NCI-H748 (cell line): ENCODE measurements at regions not wholly inside any gene's neighbourhood (a gene's known extent, or its start where the extent isn't known, plus 50 kb on each side); places are given as distances from the start of the nearest gene placed in this dataset.
A peak's percentile ranks its signal among the peaks of the same experiment; 100 is the strongest.
"Not testable (repeated sequence)": the region's sequence is repeated elsewhere in the genome, so short reads cannot be mapped to it uniquely, and the experiment has no call there.

Experiments used
- DNase-seq: peaks from one replicate; lab custom pipeline; 2025; ENCODE audit not compliant: unreplicated experiment; lab: John Stamatoyannopoulos, UW

DNA sequence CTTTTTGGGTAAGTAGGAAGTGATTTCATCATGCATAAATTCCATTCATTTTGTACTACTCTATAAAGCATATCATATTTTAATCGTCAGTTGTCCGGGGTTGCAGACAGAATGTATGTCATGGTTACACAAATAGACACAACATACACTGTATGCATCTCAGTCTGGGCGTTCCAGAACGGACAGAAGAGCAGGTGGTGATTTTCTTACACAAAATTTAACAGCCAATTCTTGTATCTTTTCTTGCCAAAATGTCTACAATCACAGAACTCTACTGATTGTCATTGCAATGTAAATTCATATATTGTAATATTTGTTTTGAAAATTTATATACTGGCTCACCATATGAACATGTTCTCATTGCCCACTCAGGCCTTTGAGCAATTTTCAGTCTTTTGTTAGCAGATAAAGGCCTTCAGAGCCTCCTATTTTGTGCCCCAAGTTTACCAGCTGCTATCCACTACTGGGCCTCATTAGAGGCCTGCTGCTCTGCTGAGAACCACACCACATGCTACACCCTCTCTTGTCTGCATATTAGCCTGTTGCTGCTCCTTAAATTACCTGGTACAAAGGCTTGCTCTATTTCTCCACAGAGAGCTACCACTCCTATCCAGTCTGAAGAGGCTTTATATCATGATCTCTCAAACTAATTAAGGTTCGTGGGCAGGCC, 61.5 kb downstream of the PRDM13 start:
- DNase-seq, result peak; percentile 81

DNA sequence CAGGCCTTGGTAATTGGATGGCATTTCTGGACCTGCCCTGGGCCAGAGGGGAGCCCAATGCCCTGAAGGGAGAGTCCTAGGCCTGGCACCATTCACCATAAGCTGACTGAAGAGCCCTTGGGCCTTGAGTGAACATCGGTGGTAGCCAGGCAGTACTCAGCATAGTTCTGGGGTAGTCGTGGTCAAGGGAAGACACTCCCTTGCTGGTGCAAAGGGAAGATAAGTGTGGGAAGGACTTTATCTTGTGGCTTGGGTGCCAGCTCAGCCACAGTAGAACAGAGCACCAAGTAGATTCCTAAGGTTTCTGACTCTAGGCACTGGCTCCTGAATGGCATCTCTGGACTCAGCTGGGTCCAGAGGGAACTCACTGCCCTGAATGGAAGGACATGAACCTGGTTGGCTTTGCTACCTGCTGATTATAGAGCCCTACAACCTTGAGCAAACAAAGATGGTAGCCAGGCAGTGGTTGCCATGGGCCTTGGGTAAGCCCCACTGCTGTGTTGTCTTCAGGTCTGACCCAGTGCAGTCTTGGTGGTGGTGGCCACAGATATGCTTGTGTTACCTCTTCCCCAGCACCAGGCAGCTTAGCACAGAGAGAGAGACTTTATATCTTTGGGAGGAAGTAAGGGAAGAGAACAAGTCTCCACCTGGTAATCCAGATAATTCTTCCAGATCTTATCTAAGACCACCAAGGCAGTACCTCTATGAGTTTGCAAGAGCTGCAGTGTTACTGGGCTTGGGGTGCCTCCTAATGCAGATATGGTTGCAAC, 83.5 kb downstream of the PRDM13 start:
- DNase-seq, result no peak

DNA sequence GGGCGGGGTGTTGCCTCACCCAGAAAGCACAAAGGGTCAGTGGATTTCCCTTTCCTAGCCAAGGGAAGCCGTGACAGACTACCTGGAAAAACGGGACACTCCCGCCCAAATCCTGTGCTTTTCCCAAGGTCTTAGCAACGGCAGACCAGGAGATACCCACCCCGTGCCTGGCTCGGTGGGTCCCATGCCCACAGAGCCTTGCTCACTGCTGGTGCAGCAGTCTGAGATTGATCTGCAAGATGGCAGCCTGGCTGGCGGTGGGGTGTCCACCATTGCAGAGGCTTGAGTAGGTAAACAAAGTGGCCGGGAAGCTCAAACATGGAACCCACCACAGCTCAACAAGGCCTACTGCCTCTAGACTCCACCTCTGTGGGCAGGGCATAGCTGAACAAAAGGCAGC, 95.7 kb downstream of the PRDM13 start:
- DNase-seq, result not testable (repeated sequence)

DNA sequence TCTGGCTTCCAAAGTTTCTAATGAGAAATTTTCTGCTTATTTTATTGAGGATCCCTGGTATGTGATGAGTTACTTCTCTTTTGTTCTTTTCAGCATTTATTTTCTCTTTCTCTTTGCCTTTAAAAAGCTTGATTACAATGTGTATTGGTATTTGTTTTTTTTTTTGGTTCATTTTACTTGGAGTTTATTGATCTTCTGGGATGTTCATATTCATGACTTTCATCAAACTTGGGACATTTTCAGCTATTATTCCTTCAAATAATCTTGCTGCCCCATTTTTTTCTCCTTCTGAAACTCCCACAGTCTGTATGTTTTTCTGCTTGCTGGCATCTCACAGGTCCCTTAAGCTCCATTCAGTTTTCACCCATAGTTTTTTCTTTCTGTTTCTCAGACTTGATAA, 102.4 kb downstream of the PRDM13 start:
- DNase-seq, result no peak

DNA sequence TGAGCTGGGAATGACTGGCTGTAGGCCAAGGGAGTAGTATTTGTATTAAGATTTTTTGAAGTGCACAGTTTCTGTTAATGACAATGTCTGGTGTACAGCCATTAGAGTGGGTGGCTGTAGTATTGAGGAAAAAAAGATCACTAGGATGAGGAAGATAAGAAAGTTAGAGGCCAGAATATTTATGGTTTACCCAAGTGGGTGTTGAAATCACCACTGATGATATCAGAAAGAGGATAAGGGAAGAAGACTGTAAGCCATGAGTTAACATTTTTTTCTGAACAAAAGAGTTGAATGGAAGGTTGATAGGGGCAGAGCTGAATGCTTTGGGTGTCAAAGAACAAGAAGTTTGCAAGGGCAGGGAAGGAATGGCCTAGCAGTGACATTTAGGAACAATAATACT, 104.7 kb downstream of the PRDM13 start:
- DNase-seq, result no peak

DNA sequence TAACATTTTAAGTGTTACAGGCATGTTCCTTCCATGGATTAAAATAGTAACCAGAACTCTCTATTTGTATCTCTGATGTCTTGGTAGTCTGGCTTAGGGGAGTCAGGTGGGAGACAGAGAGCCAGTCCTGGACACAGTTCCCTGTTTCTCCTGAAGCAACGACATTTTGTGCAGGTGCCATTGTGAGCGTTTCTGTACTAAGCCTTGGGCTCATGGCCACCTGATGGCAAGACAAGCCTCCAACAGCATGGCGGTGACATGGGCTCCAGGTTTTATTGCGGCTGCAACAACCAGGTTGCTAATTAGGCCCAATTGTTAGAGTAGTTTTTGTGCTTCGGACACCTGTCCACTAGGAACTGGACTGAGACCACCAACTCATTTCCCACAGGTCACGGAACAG, 105.3 kb downstream of the PRDM13 start:
- DNase-seq, result no peak

DNA sequence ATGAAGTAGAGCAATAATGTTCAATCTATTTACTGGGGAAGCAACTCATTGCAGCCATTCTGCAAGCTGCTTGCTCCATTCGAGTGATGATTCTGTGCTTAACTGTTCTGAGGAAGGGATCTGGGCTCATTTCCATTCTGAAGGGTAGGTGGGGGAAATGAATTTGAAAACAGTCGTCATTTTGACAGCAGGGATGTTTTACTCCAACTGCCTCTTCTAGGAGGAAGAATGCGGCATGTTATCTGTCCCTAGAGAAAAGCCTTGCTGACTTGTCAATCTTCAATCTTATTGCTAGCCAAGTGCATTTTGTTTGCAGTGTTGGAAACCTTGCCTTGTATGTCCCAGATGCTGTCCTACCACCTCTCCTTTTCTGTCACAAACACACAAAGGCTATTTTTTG, 105.9 kb downstream of the PRDM13 start:
- no peak for DNase-seq

DNA sequence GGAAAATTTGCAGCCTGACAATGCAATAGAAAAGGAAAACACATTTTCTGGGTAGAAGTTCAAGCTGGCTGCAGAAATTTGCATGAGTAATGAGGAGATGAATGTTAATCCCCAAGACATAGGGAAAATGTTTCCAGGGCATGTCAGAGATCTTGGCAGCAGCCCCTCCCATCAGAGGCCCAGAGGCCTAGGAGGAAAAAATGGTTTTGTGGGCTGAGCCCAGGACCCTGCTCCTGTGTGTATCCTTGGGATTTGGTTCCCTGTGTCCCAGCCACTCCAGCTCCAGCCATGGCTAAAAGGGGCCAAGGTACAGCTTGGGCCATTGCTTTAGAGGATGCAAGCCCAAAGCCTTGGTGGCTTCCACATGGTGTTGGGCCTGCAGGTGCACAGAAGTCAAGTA, 115.4 kb downstream of the PRDM13 start:
- DNase-seq, result not testable (repeated sequence)

DNA sequence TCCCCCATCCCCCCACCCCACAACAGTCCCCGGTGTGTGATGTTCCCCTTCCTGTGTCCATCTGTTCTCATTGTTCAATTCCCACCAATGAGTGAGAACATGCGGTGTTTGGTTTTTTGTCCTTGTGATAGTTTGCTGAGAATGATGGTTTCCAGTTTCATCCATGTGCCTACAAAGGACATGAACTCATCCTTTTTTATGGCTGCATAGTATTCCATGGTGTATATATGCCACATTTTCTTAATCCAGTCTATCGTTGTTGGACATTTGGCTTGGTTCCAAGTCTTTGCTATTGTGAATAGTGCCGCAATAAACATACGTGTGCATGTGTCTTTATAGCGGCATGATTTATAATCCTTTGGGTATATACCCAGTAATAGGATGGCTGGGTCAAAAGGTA, 123.6 kb downstream of the PRDM13 start:
- DNase-seq, result not testable (repeated sequence)

DNA sequence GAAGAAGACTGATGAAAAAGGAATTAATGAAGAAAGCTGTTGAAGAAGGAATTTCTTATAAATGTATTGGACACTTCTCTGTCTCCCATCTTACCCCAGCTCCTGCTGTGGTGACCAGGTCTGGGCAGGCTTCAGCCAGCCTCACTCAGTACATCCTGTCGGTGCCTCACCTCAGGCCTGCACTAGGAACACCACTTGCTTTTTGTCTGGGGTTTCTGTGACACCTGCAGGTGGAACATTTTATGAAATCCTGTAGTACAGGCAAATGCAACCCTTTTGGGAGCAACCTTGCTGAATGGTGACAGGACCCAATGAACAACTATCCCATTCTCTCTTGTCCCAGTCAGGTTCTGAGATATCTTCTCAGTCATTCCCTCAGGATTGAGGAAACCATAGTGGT, 129.7 kb downstream of the PRDM13 start:
- peak; percentile 64 for DNase-seq

DNA sequence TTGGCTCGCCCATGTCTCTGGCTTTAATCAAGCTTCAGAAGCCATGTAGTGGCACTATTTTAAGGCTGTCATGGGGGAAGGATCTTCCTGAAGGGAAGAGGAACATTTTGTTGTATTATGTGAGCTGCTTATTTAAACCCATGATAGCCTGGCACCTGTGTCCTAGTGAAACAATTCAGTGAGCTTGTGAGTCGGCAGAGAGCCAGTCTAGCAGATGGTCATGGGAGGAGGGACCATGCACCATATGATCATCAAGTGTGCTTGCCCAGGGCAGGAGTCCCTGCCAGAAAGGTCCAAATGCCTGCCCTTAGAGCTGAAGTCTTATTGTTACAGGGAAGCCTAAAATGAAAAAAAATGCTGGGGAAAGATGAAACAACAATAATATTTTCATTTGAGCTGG, 132.9 kb downstream of the PRDM13 start:
- no peak for DNase-seq

DNA sequence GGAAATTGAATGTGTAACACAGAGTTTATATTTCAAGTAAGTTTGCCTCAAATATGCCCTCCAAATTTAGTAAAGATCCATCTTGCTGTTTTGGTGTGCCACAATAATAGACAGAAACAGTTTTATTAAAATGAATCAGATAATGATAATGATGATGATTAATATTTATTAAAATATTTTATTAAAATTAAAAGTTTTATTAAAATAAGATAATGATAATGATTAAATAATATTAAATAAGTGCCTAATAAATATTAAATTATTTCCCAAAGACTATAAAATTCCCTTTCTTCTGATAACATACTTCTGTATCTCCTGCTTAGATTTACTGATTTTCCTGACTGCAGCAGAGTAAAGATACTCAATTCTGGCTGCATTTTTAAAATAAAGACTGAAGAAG, 134.5 kb downstream of the PRDM13 start:
- DNase-seq, result no peak

DNA sequence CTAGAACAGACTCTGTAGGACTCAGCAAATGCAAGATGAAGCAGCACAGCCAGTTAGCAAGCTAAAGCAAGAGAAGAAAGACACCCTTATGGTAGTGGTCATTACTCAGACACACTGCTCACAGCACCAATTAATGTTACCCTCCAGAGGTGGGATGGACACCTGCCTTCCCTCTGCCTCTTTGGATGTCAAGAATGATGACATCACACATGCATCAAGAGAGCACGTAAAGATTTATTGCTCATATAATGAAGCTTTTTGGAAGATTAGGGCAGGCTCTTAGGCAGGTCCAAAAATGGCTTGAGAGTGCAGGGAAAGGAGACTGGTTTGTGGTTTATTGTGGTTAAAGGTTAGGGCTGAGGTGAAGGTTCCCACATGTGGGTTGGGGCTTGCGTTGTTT, 137.0 kb downstream of the PRDM13 start:
- no peak for DNase-seq

DNA sequence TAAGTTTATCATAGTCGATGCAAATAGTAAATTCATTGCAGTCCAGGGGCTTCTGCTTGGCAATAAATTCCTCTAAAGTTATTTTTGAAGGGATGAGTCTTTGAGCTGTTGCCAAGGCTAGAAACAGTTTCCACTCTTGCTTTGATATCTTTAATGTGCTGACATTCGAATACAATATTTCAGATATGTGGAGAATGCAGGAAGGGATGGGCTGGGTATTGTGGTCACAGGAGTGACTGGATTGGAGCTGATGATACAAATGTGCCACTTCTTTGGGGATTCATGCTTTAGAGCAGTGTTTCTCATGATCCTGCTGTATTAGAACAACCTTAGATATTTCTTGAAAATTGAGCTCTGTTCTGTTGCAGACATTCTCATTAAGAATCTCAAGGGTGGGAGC, 139.0 kb downstream of the PRDM13 start:
- no peak for DNase-seq

DNA sequence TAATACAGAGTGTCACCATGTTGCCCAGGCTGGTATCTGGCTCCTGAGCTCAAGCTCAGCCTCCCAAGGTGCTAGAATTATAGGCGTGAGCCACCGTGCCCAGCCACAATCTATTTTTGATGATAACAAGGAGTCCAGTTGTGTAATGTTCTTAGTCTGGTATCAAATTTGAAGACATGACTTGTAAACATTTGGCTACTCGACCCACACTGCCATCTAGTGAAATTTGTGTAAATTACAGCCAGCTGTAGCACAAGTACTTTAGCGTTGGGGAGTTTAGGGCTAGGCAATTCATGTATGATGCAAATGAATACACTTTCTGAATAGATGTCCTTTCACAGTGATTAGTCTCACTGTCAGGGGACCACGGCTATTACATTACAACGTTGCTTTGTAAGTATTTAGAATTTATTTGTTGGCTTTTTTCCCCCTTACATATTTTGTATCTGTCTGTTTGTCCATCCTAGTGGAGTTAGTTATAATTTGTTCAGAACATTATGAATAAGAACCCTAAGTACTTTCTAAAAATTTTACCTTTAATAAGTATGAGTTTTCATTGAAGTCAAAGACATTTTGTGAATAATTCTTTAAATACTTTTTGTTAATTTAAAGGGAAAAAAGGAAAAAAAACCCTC, 139.7 kb downstream of the PRDM13 start:
- DNase-seq, result peak; percentile 88

DNA sequence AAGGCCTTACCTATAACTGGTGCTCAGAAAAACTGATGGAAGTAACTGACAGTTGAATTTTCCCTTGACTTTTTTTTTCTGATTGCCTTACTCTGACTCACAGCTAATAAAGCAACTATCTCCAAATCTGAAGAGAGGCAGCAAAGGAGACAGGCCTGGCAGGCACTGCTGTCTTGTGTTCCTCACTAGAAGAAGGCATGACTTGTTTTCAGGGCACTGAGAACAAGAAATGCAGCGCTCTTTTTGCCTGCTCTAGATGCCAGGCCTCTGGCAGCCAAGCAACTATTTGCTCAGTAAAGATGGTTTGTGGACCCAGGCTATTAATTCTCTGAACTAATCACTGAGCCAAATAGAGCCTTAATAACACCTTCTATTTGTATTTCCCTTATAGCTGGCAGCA, 155.1 kb downstream of the PRDM13 start:
- peak; percentile 81 for DNase-seq

DNA sequence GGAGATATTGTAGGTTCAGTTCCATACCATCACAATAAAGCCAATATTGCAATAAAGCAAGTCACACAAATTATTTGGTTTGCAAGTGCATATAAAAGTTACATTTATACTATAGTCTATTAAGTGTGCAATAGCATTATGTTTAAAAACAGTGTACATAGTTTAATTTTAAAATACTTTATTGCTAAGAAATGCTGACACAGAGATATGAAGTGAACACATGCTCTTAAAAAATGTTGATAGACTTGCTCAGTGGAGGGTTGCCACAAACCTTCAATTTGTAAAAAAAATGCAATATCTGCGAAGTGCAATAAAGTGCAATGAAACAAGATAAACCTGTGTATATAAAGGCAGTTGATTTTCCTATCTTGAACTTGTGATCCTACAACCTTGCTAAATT, 161.5 kb downstream of the PRDM13 start:
- no peak for DNase-seq

DNA sequence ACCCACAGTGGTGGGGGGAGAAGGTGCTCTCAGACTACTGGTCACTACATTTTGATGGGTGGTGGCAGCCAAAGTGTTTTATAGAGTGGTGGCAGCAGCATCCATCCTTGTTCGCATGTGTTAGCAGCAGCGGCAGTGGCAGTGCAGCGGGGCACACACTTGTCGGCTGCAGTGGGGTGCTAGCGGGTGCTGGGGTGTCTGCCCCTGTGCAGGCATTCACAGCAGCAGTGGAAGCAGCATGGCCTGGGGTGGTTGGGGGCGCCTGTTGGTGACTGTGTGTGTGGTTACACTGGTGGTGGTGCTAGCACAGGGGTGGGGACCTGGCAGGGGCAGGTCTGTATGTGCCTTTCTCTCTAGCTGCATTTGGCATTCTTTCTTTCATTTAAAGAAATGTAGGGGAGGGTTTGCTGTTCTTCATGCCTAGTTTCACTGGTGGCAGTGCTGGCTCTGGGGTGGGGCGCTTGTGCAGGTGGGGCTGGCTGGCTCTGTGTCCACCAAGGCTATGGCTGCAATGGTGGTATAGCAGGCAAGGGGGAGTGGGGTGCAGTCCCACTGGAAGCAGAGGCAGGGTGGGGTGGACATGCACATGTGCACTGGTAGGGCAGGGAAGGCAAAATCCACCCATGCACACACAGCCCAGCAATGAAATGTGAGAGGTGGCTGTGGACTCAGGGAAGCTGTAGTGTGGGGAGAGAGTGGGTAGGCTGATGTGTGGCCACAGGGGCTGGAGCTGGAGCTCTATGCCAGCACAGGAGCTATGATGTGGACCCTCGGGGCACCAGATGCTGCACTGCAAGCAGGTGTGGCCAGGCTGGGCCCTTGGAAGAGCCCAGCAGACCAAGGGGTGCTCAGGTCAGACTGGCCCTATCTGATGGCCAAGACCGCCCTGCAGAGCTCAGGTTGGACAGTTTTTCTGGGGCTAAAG, 173.3 kb downstream of the PRDM13 start:
- DNase-seq, result no peak

DNA sequence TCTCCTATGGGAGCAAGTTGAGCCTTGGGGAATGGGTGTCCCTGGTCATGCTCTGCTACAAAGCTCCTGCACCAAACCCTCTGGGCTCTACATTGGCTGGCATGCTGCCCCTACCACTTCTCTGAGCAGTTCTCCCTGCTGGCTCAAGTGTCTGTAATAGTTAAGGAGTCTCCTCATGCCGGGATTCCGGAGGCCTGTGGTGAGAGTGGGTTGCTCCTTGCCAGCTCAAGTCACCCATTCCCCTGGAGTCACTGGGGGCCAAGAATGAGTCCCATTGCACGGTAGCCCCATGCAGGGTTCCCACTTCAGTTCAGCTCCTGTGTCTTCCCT, 173.9 kb downstream of the PRDM13 start:
- no peak for DNase-seq

DNA sequence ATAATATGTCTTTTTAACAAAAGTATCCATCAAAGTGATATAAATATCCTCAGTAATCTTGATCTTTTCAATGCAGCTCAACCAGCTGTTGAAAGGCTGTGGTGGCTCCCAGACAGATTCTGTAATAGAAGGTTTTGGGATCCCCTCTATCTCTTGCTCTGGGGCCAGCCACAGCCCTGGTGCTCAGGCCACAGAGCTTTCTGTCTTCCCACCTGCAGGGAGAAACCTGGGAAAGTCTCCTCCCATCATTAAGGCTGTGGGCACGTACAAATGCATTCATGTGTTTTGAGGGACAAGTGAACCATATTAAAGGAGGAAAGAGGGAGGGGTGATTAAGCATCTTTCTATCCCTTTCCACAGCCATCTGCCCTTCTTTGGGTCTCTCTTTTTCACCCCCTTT, 183.1 kb downstream of the PRDM13 start:
- peak; percentile 31 for DNase-seq

DNA sequence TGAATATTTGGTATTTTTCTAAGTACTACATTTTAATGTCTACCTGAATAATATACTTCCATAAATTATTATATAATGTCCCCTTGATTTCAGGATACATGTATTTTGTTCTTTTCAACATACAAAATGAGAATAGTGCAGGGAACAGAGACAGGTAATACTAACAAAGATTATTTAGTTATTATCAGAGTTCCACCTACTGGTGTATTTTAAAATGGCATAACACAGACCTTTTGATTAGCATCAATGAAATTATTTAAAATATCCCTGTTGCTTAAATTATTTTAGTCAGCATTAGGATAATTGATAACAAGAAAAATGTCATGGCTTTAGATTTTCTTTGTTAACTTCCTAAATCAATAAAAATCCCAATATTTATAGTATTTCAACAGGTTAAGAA, 184.0 kb downstream of the PRDM13 start:
- DNase-seq, result peak; percentile 31
